HG02623 (cell line): ENCODE measurements at regions not wholly inside any gene's neighbourhood (a gene's known extent, or its start where the extent isn't known, plus 50 kb on each side); places are given as distances from the start of the nearest gene placed in this dataset.

Experiments
- ATAC-seq: cut with Tn5 transposase; IDR thresholded peaks from one replicate; pipeline ENCODE4 v1.9.1; 2021; ENCODE audit warnings: moderate library complexity; ENCODE audit not compliant: unreplicated experiment

DNA sequence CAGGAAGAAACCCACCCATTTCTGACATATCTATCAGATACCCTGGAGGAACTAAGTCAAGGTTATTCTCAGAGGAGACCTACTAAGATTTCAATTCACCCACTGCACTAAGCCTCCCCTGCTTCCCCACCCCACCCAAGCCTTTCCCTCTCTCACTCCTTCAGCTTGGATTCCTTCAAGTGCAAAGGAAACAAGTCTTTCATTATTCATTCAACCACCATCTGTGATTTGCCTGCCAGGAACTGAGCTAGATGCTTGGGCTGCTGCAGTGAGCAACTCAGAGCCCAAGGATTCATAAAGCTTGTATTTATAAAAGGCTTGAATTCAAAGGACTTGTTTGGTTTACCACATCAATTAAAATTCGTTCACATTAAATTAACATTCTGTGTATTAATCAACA lies 161.3 kb downstream of the GXYLT1 start:
- no peak for ATAC-seq

DNA sequence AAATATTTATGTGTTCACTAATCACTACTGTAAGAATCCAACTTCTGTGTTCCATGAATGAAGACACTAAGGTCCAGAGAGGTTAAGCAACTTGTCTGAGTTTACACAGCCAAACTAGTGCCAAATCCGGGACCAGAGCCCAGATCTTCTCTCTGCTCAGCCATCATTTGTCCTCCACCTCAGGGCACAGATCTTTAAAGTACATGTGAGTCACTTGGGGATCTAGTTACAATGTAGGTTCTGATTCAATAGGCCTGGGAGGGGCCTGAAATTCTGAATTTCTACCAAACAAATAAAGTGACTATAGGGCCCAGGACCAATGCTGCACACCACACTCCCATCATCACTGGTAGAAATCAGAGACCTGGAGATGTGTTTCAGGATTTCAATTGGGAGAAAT lies 162.9 kb downstream of the GXYLT1 start:
- no peak for ATAC-seq

DNA sequence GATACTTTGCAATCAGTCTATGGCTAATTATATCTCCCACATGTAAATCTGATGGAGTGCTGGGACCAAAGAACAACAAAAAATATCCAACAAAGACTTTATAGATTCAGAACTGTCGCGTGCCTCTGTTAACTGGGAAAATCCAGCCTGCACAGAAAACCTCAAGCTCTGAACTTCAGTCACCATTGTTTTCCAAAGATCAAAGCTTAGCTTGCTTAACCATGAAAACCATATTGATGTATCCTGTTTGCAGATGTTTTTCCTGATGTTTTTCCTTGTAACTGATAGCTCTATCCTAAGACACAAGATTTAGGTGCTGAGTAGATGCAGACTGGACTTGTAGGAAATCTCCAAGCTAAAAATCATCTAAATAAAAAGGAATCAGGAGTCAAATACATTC lies 163.7 kb downstream of the GXYLT1 start:
- no peak for ATAC-seq

DNA sequence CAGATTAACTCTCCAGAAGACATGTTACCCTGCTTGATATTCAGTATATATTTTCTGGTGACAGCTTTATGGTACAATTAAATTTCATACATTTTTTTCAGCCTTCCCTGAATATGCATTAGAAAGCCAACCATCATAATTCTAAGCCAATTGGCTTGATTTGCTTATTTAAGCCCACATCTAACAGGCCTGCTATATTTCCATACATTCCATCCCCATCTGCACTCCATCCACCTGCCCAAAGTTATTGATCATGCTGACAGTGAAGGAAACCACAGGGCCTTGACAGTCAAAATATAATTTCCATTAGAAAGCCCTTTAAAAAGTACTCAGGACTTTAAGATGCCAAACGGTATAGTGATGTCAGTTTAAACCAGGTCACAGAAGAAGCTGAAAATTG lies 164.3 kb downstream of the GXYLT1 start:
- ATAC-seq = no peak

GRCh38 chr12:41979574-41979973 lies 165.1 kb downstream of the GXYLT1 start:
- ATAC-seq = no peak

GRCh38 chr12:41972598-41972997 lies 172.1 kb downstream of the GXYLT1 start:
- no peak for ATAC-seq

- no peak for ATAC-seq
Observed at GRCh38 chr12:41972196-41972595, 172.5 kb downstream of the GXYLT1 start.

DNA sequence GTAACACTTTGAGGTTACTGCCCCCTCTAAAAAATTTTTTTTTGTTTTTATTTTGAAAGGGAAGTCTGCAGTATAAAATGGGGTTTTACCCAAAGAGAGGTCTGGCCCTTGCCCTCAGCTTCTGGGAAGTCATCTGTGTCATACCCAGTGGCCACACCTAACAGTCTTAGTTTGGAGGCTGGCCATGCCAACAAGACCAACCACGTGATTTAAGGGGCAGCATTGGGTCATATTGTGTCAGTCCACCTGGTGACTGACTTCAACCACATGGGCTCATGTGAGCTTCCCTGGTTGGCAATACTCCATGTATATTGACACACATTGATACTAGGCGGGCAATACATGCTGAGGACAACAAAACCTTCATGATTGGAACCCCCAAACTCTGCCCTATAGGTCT lies 173.9 kb downstream of the GXYLT1 start:
- no peak for ATAC-seq

DNA sequence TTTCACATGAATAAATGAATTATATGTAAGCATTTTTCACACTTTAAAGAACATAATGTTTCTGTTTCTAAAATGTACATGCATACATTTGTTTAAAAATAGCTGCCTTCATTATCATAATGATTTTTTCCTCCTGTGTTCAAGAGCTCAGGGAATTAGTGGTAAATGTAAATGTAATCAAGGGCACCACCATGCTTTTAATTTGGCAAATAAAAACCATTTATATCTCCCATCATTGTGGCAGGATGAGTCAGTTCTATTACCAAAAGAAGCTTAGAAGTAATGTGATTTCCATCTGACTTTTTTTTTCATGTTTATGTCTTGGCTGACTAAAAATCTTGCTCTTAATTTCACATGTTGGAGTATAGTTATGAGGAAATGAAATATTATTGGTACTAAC lies 176.1 kb downstream of the GXYLT1 start:
- ATAC-seq = no peak

- ATAC-seq = no peak
Observed at GRCh38 chr12:41967668-41968500, 176.8 kb downstream of the GXYLT1 start.

- no peak for ATAC-seq
Observed at GRCh38 chr12:41966916-41967315, 177.8 kb downstream of the GXYLT1 start.

DNA sequence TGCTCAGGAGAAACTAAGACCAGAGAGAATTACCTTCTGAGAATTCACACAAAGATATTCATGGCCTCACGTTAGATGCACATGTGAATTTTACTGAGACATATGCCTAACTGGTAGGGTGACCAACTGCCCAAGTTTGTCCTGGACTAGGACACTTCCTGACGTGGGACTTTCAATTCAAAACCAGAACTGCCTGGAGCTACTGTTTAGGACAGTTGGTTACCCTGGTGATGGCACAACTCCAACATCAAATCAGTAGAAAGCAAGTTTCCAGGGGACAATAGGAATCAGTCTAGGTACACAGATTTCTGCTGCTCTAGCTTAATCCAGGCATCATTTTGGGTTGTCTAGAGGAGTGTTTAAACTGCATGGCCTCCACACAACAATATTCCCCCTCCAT lies 178.7 kb downstream of the GXYLT1 start:
- ATAC-seq = no peak

DNA sequence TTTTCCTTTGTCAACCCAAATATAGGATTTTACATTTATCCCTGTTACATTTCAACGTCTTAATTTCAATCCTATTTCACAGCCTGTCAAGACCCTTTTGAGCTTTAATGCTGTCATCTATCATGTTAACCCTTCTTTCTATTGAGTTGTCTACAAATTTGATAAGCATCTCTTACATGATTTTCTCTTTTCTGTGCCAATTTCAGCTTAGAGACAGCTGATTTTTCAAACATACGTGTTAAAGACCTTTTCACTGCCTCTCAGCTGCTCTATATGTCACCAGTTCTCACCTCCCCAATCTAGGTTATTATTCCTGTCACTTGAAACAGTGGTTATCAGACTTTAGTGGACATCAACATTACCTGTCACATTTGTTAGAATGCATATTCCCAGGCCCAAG lies 181.3 kb downstream of the GXYLT1 start:
- no peak for ATAC-seq

- no peak for ATAC-seq
Observed at GRCh38 chr12:41962171-41962572, 182.5 kb downstream of the GXYLT1 start.

DNA sequence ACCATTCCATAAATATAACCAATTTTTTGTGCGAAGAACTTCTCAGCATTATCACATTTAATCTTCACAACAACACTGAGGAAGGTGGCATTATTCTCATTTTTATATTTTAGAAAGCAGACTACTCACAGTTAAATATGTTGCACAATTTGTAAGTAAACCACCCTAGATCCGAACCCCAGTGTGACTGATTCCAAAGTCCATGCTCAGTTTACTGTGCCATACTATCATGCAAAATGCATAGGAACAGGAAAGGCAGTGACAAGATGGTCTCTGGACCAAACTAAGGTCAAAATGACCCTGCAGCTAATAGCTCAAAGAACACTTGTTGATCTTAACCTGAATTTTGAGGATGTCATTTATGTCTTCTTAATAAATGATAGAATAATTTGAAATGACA lies 185.4 kb downstream of the GXYLT1 start:
- ATAC-seq = no peak

DNA sequence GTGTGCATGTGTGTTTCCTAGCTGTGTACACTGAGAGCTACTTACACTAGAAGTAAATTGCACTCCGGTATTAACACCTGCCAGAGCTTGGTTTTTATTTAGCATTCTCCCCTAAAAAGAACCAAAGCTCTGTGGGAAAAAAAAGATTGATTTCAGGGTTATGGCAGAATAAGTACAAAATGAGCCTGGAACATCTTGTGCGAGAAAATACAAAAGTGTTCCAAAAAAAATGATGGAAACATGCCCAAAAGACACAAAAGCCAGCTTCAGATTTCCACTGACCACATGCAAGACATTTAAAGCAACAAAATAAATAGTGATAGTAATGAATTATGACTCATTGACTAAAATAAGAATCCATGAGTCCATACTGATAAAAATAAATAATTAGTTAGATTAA lies 188.3 kb downstream of the GXYLT1 start:
- no peak for ATAC-seq

DNA sequence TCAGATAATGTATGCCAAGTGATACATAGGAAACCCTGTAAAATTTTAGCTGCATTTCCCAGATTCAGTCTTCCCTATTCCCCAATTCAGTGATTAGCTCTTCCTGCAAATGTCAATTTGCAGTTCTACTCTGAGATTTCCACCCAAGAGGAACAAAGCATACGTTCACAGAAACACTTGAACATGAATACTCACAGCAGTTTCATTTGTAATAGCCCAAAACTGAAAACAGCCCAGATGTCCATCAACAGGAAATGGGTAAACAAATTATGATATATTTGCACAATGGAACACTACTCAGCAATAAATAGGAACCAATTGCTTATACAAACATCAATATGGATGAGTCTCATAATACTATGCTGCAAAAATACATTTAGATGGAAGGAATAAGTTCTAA lies 194.2 kb downstream of the GXYLT1 start:
- ATAC-seq = peak; percentile 63

DNA sequence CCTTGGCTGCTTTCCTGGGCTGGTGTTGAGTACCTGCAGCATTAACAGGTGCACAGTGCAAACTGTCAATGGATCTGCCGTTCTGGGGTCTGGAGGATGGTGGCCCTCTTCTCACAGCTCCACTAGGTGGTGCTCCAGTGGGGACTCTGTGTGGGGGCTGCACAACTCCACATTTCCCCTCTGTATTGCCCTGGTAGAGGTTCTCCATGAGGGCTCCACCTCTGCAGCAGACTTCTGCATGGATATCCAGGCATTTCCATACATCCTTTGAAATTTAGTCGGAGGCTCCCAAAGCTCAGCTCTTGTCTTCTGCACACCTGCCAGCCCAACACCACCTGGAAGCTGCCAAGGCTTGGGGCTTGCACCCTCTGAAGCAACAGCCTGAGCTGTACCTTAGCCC lies 198.6 kb downstream of the GXYLT1 start:
- no peak for ATAC-seq

- no peak for ATAC-seq
Observed at GRCh38 chr12:41944216-41944615, 200.5 kb downstream of the GXYLT1 start.

DNA sequence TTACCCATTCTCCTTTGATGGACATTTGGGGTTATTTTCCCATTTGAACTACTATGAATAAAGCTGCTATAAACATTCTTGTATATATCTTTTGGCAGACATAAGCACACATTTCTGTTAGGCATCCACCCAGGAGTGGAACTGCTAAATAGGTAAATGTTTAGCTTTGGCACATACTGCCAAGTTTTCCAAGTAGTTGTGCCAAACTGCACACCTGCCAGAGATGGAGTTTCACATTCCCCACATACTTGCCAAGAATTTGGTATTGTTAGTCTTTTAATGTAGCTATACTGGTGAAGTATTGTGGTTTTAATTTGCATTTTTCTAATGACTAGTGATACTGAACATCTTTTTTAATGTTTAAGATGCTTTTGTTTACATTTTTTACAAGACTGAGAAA lies 201.0 kb downstream of the GXYLT1 start:
- no peak for ATAC-seq

GRCh38 chr12:41942354-41942753 lies 202.3 kb downstream of the GXYLT1 start:
- no peak for ATAC-seq

DNA sequence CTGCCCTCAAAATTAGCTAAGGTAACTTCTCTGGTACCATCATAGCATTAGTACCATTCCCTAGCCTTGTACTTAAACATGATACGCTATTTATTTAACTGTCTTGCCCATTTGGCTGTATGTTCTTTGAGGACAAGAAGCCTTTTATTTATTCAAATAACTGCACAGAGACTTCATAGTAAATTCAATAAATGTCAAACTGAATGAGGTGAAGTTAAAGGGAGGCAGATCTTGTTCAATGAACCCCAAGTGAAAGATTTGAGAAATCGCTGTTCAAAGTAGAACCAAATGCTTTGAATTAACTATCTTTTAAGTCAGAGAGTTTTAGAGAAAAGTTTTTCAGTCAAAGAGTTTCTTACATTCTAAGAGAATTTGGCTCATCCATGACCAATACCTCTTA lies 203.6 kb downstream of the GXYLT1 start:
- no peak for ATAC-seq

DNA sequence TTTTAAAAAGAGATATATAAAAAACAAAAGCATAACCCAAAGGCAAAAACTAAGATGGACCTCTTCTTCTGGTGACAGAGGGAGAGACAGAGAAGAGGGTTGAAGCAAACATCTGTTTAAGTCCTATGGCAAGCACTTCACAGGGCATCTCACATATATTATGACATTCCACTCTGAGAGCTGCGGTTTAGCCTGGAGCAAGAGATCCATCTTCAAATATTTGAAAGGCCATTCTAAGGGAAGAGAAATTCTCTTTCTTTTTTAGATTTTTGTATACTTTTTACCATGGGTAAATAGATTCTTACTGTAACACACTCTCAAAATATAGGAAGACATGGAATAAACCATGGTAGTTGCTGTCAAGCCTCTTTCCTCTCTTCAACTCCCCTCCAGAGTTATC lies 204.1 kb downstream of the GXYLT1 start:
- ATAC-seq = no peak
